ENCODE measurements at regions not wholly inside any gene's neighbourhood (a gene's known extent, or its start where the extent isn't known, plus 50 kb on each side); places are given as distances from the start of the nearest gene placed in this dataset.

- DNase-seq = no peak
Observed at GRCh38 chr10:83663918-83664317, 475.4 kb upstream of the GHITM start.

- DNase-seq = no peak
Observed at GRCh38 chr10:83666762-83667161, 472.5 kb upstream of the GHITM start.

GRCh38 chr10:83667594-83667993 is 471.7 kb upstream of the GHITM start:
- DNase-seq = no peak

DNA sequence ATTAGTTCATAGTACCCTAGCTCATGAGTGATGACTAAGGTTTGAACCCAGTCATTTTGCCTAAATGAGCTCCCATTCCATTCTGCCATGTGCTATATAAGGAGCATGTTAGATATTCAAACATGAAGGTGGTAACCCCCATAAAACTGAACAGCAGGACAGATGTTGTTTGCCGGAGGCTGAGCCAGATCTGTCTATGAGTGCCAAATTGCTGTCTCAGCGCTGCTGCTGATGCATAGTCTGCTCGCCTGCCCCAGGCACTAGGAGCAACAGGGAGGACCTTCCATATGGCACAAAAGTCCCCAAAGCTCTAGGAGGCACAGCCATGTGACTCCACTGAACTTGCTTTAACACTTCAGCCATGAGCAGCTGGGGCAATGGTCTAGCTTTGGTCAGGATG is 466.0 kb upstream of the GHITM start:
- DNase-seq = no peak

GRCh38 chr10:83677795-83678194 is 461.5 kb upstream of the GHITM start:
- no peak for DNase-seq

DNA sequence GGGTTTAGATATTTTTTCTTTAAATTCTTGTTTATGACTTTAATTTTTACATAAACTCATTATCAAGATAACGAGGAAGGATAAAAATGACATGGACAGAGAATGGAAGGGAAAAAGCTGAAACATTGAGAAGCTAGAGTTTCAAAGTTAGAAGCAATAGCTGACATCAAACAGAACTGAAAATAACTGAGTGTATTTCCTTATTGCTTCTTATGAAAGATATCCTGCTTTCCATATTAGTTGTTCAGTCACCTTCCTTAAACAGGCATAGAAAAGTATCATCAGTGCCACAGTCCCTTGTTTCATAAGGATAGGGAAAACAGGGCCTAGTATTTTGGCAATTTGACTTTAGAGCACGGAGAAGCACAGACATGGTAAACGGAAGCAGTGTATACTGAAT is 460.5 kb upstream of the GHITM start:
- DNase-seq = no peak

DNA sequence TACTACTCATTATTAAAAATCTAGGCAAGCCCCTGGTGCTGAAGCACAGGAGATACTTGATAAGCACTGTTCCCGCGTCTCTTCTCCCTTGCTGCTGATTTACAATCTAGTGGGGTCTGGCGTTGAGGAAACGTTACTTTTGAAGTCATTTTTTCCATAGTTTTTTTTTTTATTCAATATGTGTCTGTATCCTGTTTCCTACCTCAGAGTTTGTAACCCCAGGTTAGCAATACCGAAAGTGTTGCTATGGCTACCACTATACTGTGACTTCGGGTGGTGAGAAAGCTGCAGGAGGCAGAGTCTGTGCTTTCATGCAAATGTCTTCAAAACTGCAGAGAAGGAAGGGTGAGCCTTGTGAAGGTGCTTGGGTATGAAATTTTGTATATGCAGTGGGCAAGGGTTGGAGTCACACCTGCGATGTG is 458.8 kb upstream of the GHITM start:
- peak; percentile 6 for DNase-seq

GRCh38 chr10:83682414-83682813 is 456.9 kb upstream of the GHITM start:
- no peak for DNase-seq

- DNase-seq = no peak
Observed at GRCh38 chr10:83685458-83685857, 453.9 kb upstream of the GHITM start.

GRCh38 chr10:83691791-83692596 is 447.3 kb upstream of the GHITM start:
- DNase-seq = no peak

- no peak for DNase-seq
Observed at GRCh38 chr10:83698899-83699298, 440.4 kb upstream of the GHITM start.

- DNase-seq = no peak
Observed at GRCh38 chr10:83701799-83702198, 437.5 kb upstream of the GHITM start.

DNA sequence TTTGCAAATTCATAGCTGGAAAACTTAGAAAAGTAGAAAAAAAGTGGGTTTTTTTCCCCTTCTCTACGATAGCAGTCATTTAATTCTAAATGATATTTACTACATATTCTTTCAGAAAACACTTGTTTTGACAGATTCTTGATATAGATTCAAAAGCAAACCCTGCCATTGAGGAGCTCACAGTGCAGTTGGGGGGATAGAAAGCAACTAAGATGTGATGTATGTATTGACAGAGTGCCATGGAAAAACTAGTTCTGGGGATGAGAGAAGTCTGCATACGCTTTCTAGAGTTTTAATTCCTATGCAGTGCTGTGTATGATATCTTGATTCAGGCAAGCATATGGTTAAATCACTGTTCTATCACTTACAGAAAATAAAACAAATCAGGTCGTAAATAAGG is 436.6 kb upstream of the GHITM start:
- DNase-seq = no peak

- DNase-seq = no peak
Observed at GRCh38 chr10:83706120-83706519, 433.2 kb upstream of the GHITM start.

GRCh38 chr10:83706952-83707582 is 432.2 kb upstream of the GHITM start:
- no peak for DNase-seq

- no peak for DNase-seq
Observed at GRCh38 chr10:83713423-83713822, 425.9 kb upstream of the GHITM start.

- no peak for DNase-seq
Observed at GRCh38 chr10:83723080-83723479, 416.2 kb upstream of the GHITM start.

DNA sequence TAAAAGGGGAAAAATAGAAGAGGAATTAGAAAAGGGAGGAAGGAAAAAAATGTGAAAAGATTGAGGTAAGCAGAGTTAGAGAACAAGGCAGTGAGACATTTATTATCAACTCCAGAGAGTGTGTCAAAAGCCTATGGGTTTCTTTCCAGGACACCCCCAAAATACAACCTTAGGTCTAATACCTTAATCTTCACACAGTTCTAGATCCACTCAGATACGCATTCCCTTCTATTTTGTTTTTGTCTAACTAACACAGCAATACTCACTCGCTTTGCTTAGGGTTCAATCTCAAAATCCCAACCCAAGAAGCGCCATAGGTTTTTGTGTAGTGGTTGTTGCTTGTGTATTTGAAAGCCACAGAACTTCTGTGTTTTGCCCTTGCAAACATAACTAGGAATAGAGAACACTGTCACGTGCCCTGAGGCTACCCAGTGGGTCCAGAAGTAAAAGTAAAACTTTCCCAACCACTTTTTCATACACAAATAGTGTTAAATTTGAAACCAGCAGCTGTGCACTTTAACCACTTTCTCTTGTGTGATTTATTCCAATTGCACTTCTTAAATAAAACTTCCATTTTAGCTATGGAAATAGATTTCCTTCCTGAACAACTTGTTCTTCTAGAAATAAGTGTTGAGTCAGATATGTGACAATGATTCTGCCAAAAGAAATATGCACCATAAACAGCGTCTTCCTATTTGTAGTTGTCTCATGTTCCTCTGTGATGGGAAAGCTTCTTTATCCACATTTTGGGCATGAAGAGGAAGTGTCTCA is 414.7 kb upstream of the GHITM start:
- DNase-seq = no peak

- DNase-seq = no peak
Observed at GRCh38 chr10:83725567-83725966, 413.7 kb upstream of the GHITM start.

DNA sequence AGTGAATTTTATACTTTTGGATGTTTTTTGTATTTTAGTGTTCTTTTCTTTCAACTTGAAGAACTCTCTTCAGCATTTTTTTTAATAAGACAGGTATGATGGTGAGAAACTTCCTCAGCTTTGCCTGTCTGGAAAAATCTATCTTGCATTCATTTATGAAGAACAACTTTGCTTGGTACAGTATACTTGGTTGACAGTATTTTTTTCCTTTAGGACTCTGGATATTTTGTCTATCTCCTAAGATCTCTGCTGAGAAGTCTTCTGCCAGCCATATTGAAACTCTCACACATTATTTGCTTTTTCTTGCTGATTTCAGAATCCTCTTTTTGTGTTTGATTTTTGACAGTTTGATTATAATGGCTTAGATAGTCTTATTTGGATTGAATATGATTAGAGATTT is 405.0 kb upstream of the GHITM start:
- DNase-seq = no peak

DNA sequence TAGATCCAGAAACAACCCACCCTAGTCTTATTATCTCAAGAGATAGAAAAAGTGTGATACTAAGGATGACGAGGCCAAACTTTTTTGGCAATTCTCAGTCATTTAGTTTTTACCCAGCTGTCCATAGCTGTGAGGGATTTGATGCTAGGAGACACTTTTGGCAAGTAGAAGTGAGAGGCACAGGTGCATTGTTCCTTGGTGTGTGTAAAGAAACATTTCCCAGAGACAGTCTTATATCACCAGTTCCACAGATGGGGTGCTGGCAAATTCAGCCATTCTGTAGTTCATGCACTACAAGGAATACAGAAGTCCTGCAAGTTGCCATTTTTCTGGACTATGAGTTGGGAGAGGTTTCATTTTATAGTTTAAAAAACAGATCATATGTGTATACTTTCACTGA is 403.3 kb upstream of the GHITM start:
- no peak for DNase-seq

DNA sequence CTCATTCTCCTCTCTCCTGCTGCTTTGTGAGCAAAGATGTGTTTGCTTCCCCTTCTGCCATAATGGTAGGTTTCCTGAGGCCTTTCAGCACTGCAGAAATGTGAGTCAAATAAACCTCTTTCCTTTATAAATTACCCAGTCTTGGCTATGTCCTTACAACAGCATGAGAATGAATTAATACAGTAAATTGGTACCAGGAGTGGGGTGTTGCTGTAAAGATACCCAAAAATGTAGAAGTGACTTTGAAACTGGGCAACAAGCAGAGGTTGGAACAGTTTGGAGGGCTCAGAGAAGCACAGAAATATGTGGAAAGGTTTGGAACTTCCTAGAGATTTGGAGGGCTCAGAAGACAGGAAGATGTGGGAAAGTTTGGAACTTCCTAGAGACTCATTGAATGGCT is 388.7 kb upstream of the GHITM start:
- no peak for DNase-seq

- no peak for DNase-seq
Observed at GRCh38 chr10:83753490-83753889, 385.8 kb upstream of the GHITM start.
